AG09319 (cell line): ENCODE measurements at regions not wholly inside any gene's neighbourhood (a gene's known extent, or its start where the extent isn't known, plus 50 kb on each side); places are given as distances from the start of the nearest gene placed in this dataset.
"Not testable (repeated sequence)": the region's sequence is repeated elsewhere in the genome, so short reads cannot be mapped to it uniquely, and the experiment has no call there.

ENCODE experiments used
- DNase-seq: peaks from one replicate; pipeline ENCODE4 v3.0.0-alpha.2; 2010; ENCODE audit warnings: low read depth; ENCODE audit errors: extremely low read depth
- CTCF ChIP-seq: IDR thresholded peaks from 2 replicates; pipeline ENCODE4 v1.5.1; 2011; ENCODE audit warnings: low read depth, mild to moderate bottlenecking, inconsistent platforms, low read length, moderate library complexity

DNA sequence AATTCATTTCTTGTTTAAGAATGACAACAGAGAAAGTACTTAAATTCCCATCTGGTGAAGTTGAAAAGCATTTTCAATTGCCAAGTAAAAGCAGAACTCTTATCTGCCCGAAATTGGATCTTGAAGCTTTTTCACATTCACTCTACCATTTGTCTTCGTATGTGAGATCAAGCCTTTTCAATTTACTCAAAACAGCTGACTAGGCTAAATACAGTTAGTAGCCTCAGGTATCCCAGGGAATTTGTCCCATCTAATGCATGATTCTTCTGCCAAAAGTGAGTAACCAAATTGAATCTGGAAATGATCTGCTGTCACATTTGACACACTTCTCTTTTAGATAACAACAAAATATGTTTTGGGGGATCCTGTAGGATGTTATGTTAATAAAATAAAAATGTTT, 596.8 kb upstream of the HS3ST5 start:
- TF ChIP-seq CTCF = no peak
- no peak for DNase-seq

- TF ChIP-seq CTCF = no peak
- DNase-seq = no peak
Observed at GRCh38 chr6:114936080-114936479, 593.3 kb upstream of the HS3ST5 start.

GRCh38 chr6:114934079-114934478, 591.3 kb upstream of the HS3ST5 start:
- TF ChIP-seq CTCF = no peak
- DNase-seq = no peak

- not testable (repeated sequence) for DNase-seq
Observed at GRCh38 chr6:114928731-114929130, 585.9 kb upstream of the HS3ST5 start.

GRCh38 chr6:114906096-114906495, 563.3 kb upstream of the HS3ST5 start:
- DNase-seq = no peak
- TF ChIP-seq CTCF = no peak

DNA sequence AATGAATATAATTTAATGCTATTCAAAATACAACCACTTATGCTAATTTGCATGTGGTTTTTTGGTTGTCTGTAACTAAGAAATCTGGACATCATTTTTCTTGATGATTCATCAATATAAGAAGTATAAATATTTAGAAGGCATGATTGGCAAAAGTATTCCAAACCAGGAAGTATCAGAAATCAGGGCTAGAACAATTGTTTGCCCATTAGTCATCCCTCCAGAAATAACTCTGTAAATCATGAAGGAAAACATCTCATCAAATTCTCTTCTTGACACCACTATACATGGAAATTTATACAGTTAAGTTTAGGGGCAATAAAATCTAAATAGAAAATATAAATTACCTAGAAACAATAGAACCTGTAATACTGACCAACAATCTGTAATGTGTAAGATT, 554.7 kb upstream of the HS3ST5 start:
- TF ChIP-seq CTCF = no peak

DNA sequence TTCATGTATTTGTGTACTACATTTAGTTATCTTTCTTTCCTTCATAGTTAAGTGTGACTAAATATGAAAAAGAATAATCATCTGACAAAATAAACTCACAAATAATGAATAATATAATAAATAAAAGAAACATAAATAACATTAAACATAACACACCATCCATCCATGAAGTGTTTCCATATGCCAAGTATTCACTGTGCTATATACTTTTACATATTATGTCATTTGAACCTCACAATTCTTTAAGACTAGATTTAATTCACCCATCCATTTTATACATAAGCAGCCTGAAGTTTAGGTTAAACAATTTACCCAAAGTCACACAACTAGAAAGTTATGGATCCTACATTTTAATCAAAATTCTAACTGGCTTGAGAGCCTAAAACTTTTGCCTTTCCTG, 549.4 kb upstream of the HS3ST5 start:
- no peak for TF ChIP-seq CTCF
- DNase-seq = no peak

More for the DNA sequence above, 554.7 kb upstream of the HS3ST5 start:
- no peak for DNase-seq

DNA sequence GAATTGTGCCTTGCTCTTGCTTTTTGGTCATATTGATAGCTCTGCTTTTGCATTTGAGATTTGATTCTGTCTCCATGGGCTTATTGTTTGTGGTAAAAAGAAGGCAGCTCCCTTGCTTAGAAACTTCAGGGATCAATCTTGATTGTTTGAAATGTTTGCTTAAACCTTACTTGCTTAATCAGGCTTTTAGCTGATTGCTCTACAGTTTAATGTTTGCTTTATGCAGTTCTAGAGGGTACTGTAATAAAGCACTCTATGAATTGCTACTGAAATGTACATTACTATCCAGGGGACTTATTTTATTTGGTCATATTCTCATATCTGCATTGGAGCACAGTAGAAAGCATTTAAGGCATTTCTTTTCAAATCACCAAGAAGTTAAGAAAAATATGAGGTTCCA, 545.4 kb upstream of the HS3ST5 start:
- DNase-seq = no peak
- TF ChIP-seq CTCF = no peak
